GM18951 (cell line): ENCODE measurements at regions not wholly inside any gene's neighbourhood (a gene's known extent, or its start where the extent isn't known, plus 50 kb on each side); places are given as distances from the start of the nearest gene placed in this dataset.

ENCODE experiments used
- POLR2A ChIP-seq: IDR thresholded peaks from 4 replicates; pipeline ENCODE4 v1.6.1; 2011; ENCODE audit warnings: mild to moderate bottlenecking; ENCODE audit not compliant: insufficient read length, insufficient read depth; ENCODE audit errors: extremely low read depth
- in situ Hi-C: fragments of 300-500 bp; cut with MboI; formaldehyde crosslinking; loops from one replicate; pipeline ENCODE4 v1.12.0; 2022; ENCODE audit warnings: low sequenced_read_pairs, mixed read lengths, inconsistent platforms; ENCODE audit not compliant: unreplicated experiment

GRCh38 chr11:98587884-98588283 is 432.9 kb upstream of the CNTN5 start:
- TF ChIP-seq POLR2A, result no peak

GRCh38 chr11:98589967-98590366 is 430.8 kb upstream of the CNTN5 start:
- in situ Hi-C loops, result no loop called here
- no peak for TF ChIP-seq POLR2A

More at GRCh38 chr11:98587884-98588283, 432.9 kb upstream of the CNTN5 start:
- in situ Hi-C loops, result no loop called here

GRCh38 chr11:98600103-98600502 is 420.6 kb upstream of the CNTN5 start:
- no peak for TF ChIP-seq POLR2A
- in situ Hi-C loops, result no loop called here

GRCh38 chr11:98600786-98601773 is 419.7 kb upstream of the CNTN5 start:
- in situ Hi-C loops, result no loop called here
- TF ChIP-seq POLR2A, result no peak

- in situ Hi-C loops, result no loop called here
Measured at GRCh38 chr11:98616098-98616655, 404.6 kb upstream of the CNTN5 start.

GRCh38 chr11:98621767-98622166 is 399.0 kb upstream of the CNTN5 start:
- in situ Hi-C loops, result no loop called here

More at GRCh38 chr11:98616098-98616655, 404.6 kb upstream of the CNTN5 start:
- TF ChIP-seq POLR2A, result no peak

GRCh38 chr11:98625526-98625925 is 395.2 kb upstream of the CNTN5 start:
- TF ChIP-seq POLR2A, result no peak
- in situ Hi-C loops, result no loop called here

More at GRCh38 chr11:98621767-98622166, 399.0 kb upstream of the CNTN5 start:
- TF ChIP-seq POLR2A, result no peak

- in situ Hi-C loops, result no loop called here
- no peak for TF ChIP-seq POLR2A
Measured at GRCh38 chr11:98630736-98631135, 390.0 kb upstream of the CNTN5 start.

- in situ Hi-C loops, result no loop called here
Measured at GRCh38 chr11:98657711-98658110, 363.0 kb upstream of the CNTN5 start.

GRCh38 chr11:98659431-98659830 is 361.3 kb upstream of the CNTN5 start:
- TF ChIP-seq POLR2A, result no peak
- in situ Hi-C loops, result no loop called here

More at GRCh38 chr11:98657711-98658110, 363.0 kb upstream of the CNTN5 start:
- TF ChIP-seq POLR2A, result no peak

GRCh38 chr11:98674390-98674789 is 346.4 kb upstream of the CNTN5 start:
- in situ Hi-C loops, result no loop called here

GRCh38 chr11:98679673-98680072 is 341.1 kb upstream of the CNTN5 start:
- in situ Hi-C loops, result no loop called here
- TF ChIP-seq POLR2A, result no peak

More at GRCh38 chr11:98674390-98674789, 346.4 kb upstream of the CNTN5 start:
- no peak for TF ChIP-seq POLR2A

GRCh38 chr11:98701541-98701940 is 319.2 kb upstream of the CNTN5 start:
- no peak for TF ChIP-seq POLR2A
- in situ Hi-C loops, result no loop called here
